Islet of Langerhans (tissue), 1 donor: ENCODE measurements at regions not wholly inside any gene's neighbourhood (a gene's known extent, or its start where the extent isn't known, plus 50 kb on each side); places are given as distances from the start of the nearest gene placed in this dataset.
"Not testable (repeated sequence)": the region's sequence is repeated elsewhere in the genome, so short reads cannot be mapped to it uniquely, and the experiment has no call there.

Experiments
- FAIRE-seq: peaks from one replicate; lab custom pipeline; 2011; peaks lifted over from hg19 to GRCh38; lab: Jason Lieb, UNC

DNA sequence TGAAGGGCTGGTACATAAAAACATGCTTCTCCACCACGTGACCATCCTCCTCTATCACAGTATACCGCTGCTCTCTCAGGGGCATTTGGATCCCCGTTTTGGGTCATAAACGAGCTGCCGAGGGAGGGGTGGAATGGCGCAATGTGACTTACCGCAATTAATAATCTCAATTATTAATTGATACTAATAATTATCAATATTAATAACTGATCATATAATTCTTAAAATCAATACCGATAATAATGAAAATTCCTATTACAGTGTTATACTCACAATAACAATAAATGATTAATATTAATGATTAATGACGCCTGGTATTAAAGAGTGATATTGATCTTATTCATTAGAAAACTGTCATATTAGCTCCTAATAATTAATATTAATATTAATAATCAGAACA is 56.1 kb upstream of the FRG2C start:
- not testable (repeated sequence) for FAIRE-seq

DNA sequence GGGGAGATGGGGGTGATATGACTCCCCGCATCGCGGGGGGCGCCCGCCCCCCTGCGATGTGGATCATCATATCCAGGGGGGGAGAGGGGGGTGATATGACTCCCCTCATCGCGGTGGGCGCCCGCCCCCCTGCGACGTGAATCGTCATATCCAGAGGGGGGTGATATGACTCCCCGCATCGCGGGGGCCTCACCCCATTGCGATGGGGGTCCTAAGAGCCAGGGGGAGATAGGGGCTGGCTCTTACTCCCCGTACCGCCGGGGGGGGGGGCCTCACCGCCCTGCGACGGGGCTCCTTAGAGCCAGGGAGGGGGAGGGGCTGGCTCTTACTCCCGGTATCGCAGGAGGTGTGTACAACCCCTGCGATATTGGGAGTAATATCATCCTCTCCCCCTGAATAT is 54.5 kb upstream of the FRG2C start:
- FAIRE-seq: not testable (repeated sequence)

DNA sequence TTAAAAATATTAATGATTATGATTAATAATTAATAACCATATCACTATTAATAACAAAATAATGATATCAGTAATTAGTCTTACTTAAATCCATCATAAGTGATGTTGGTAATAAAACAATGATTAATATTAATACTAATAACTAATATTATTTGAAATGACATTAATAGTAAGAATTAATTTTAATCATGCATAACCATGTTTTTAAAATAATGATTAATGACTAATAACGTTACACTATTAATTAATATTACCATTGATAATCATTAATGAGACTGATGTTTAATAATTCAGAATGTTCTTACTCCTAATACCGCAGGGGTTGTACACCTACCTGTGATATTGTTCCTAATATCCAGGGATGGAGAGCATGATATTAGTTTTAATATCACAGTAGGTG is 53.4 kb upstream of the FRG2C start:
- FAIRE-seq: no peak

DNA sequence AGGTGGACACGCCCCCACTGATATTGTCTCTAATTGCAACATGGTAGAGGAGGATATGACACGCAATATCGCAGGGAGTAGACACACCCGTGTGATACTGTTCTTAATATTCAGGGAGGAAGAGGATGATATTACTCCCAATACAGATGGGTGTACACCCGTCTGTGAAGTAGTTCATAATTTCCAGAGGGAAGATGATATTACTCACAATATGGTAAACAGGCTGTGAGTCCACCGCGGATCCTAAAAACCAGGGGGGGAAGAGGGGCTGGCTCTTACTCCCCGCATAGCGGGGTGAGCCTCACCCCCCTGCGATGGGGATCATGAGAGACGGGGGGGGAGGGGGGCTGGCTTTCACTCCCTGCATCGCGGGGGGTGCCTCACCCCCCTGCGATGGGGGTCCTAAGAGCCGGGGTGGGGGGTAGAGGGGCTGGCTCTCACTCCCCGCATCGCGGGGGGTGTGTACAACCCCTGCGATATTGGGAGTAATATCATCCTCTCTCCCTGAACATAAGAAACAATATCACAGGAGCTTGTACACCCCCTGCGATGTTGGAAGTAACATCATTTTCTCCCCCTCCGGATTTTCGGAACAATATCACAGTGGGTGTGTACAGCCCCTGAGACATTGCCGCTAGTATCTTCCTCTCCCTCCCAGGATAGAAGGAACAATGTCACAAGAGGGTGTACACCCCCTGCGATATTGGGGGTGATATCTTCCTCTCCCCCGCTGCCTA is 52.2 kb upstream of the FRG2C start:
- FAIRE-seq: not testable (repeated sequence)
